H9 (cell line): ENCODE measurements at regions not wholly inside any gene's neighbourhood (a gene's known extent, or its start where the extent isn't known, plus 50 kb on each side); places are given as distances from the start of the nearest gene placed in this dataset.

Experiments used
- DNase-seq: peaks from one replicate; pipeline ENCODE4 v3.0.0-alpha.2; 2017
- H2AFZ ChIP-seq: one replicate; pipeline ENCODE4 v1.6.1; 2013; ENCODE audit warnings: mild to moderate bottlenecking, low read length, control low read depth, moderate library complexity
- H2AK5ac ChIP-seq: 2 replicates; pipeline ENCODE4 v1.6.1; 2013; ENCODE audit warnings: low read length, control low read depth, mixed read lengths; ENCODE audit not compliant: insufficient read length
- H2BK120ac ChIP-seq: one replicate; pipeline ENCODE4 v1.6.1; 2013; ENCODE audit warnings: low read depth, mild to moderate bottlenecking, low read length, control low read depth, inconsistent platforms; ENCODE audit not compliant: poor library complexity, severe bottlenecking
- H2BK12ac ChIP-seq: 2 replicates; pipeline ENCODE4 v1.6.1; 2013; ENCODE audit warnings: low read length, control low read depth, mixed read lengths, low read depth; ENCODE audit not compliant: insufficient read length
- H2BK15ac ChIP-seq: 2 replicates; pipeline ENCODE4 v1.6.1; 2013; ENCODE audit warnings: low read depth, low read length, control low read depth
- H2BK20ac ChIP-seq: one replicate; pipeline ENCODE4 v1.6.1; 2013; ENCODE audit warnings: low read depth, mild to moderate bottlenecking, low read length, control low read depth, inconsistent platforms; ENCODE audit not compliant: poor library complexity, severe bottlenecking
- H2BK5ac ChIP-seq: 2 replicates; pipeline ENCODE4 v1.6.1; 2013; ENCODE audit warnings: low read length, control low read depth, mixed read lengths; ENCODE audit not compliant: insufficient read length
- H3K14ac ChIP-seq: 2 replicates; pipeline ENCODE4 v1.6.1; 2013; ENCODE audit warnings: low read length, control low read depth; ENCODE audit not compliant: insufficient read depth
- H3K18ac ChIP-seq: 2 replicates; pipeline ENCODE4 v1.6.1; 2013; ENCODE audit warnings: low read depth, mild to moderate bottlenecking, mixed read lengths, low read length, control low read depth; ENCODE audit not compliant: insufficient read length
- H3K23ac ChIP-seq: 2 replicates; pipeline ENCODE4 v1.6.1; 2013; ENCODE audit warnings: low read length, control low read depth, mixed read lengths, low read depth; ENCODE audit not compliant: insufficient read length
- H3K23me2 ChIP-seq: 2 replicates; pipeline ENCODE4 v1.6.1; 2013; ENCODE audit warnings: low read depth, mild to moderate bottlenecking, mixed read lengths, low read length, control low read depth; ENCODE audit not compliant: insufficient read length, poor library complexity, severe bottlenecking
- H3K27ac ChIP-seq: 2 replicates; pipeline ENCODE4 v1.5.1; 2013; ENCODE audit warnings: low read length, control low read depth, mixed read lengths, low read depth; ENCODE audit not compliant: insufficient read length
- H3K27me3 ChIP-seq: 2 replicates; pipeline ENCODE4 v1.6.1; 2013; ENCODE audit warnings: low read length, control low read depth, inconsistent platforms; ENCODE audit not compliant: insufficient read depth
- H3K4ac ChIP-seq: 2 replicates; pipeline ENCODE4 v1.6.1; 2013; ENCODE audit warnings: low read depth, mild to moderate bottlenecking, control low read depth, inconsistent platforms, low read length, moderate library complexity
- H3K4me1 ChIP-seq: 2 replicates; pipeline ENCODE4 v1.6.1; 2013; ENCODE audit warnings: low read length, control low read depth, inconsistent platforms; ENCODE audit not compliant: insufficient read depth
- H3K4me2 ChIP-seq: 2 replicates; pipeline ENCODE4 v1.6.1; 2013; ENCODE audit warnings: low read length, control low read depth, mixed read lengths; ENCODE audit not compliant: insufficient read length, insufficient read depth
- H3K56ac ChIP-seq: 2 replicates; pipeline ENCODE4 v1.6.1; 2013; ENCODE audit warnings: low read depth, mild to moderate bottlenecking, mixed read lengths, low read length, control low read depth; ENCODE audit not compliant: insufficient read length
- H3K79me1 ChIP-seq: 2 replicates; pipeline ENCODE4 v1.6.1; 2013; ENCODE audit warnings: low read depth, mild to moderate bottlenecking, moderate library complexity, low read length, control low read depth, inconsistent platforms; ENCODE audit not compliant: insufficient read depth, poor library complexity, severe bottlenecking
- H3K79me2 ChIP-seq: 2 replicates; pipeline ENCODE4 v1.6.1; 2013; ENCODE audit warnings: low read length, control low read depth, inconsistent platforms; ENCODE audit not compliant: insufficient read depth
- H3K9ac ChIP-seq: 2 replicates; pipeline ENCODE4 v1.6.1; 2013; ENCODE audit warnings: low read length, control low read depth, mixed read lengths; ENCODE audit not compliant: insufficient read length; ENCODE audit errors: extremely low read depth
- H3K9me3 ChIP-seq: one replicate; pipeline ENCODE4 v1.6.1; 2013; ENCODE audit warnings: low read depth, low read length, inconsistent platforms; ENCODE audit not compliant: control insufficient read depth
- H3T11ph ChIP-seq: one replicate; pipeline ENCODE4 v1.6.1; 2013; ENCODE audit warnings: mild to moderate bottlenecking, low read length, control low read depth, inconsistent platforms
- H4K20me1 ChIP-seq: one replicate; pipeline ENCODE4 v1.6.1; 2013; ENCODE audit not compliant: control insufficient read depth, insufficient read length, insufficient read depth
- H4K5ac ChIP-seq: 2 replicates; pipeline ENCODE4 v1.6.1; 2013; ENCODE audit warnings: low read depth, mild to moderate bottlenecking, mixed read lengths, low read length, control low read depth; ENCODE audit not compliant: insufficient read length
- H4K8ac ChIP-seq: replicated peaks from 2 replicates; pipeline ENCODE4 v1.6.1; 2013; ENCODE audit warnings: low read length, control low read depth, mixed read lengths, low read depth; ENCODE audit not compliant: insufficient read length
- H4K91ac ChIP-seq: 2 replicates; pipeline ENCODE4 v1.6.1; 2013; ENCODE audit warnings: low read depth, mild to moderate bottlenecking, moderate library complexity, mixed read lengths, low read length, control low read depth; ENCODE audit not compliant: insufficient read length
- H3K27ac Mint-ChIP-seq, 3 experiments: 2 replicates in 2 of 3; 3 replicates in 1 of 3; pipeline ENCODE4 v1.8.0; 2020 to 2021; ENCODE audit warnings: mixed read lengths in 3 of 3, mild to moderate bottlenecking in 1 of 3, moderate library complexity in 1 of 3
- H3K27me3 Mint-ChIP-seq: 2 replicates; pipeline ENCODE4 v1.8.0; 2021; ENCODE audit warnings: low read depth, mild to moderate bottlenecking, moderate library complexity, mixed read lengths
- H3K36me3 Mint-ChIP-seq, 3 experiments: 2 replicates in 2 of 3; 3 replicates in 1 of 3; pipeline ENCODE4 v1.8.0; 2020 to 2021; ENCODE audit warnings: low read depth in 3 of 3, mixed read lengths in 3 of 3; ENCODE audit not compliant: insufficient read depth in 1 of 3
- H3K4me1 Mint-ChIP-seq, 2 experiments: 2 replicates each; pipeline ENCODE4 v1.8.0; 2020; ENCODE audit warnings: mixed read lengths in 2 of 2
- H3K4me3 Mint-ChIP-seq, 2 experiments: 2 replicates in 1 of 2; 3 replicates in 1 of 2; pipeline ENCODE4 v1.8.0; 2020 to 2021; ENCODE audit warnings: mild to moderate bottlenecking in 2 of 2, mixed read lengths in 2 of 2, moderate library complexity in 1 of 2
- H3K9me3 Mint-ChIP-seq, 2 experiments: 2 replicates in 1 of 2; 3 replicates in 1 of 2; pipeline ENCODE4 v1.8.0; 2020; ENCODE audit warnings: mild to moderate bottlenecking in 2 of 2, mixed read lengths in 2 of 2, moderate library complexity in 1 of 2
- CTCF ChIP-seq: fragments of 200-600 bp; sonication (generic); conservative IDR thresholded peaks from 3 replicates; pipeline ENCODE4 v1.8.0; 2021; ENCODE audit warnings: antibody characterized with exemption, mild to moderate bottlenecking
- WGBS: extraction: QIAGEN DNeasy Blood & Tissue Kit; methylation state at CpG from one replicate; pipeline ENCODE4 v1.1.7; 2013; ENCODE audit warnings: missing lambda C conversion rate, low lambda C conversion rate, mixed read lengths; ENCODE audit not compliant: insufficient read length; ENCODE audit errors: extremely low coverage; 5-methylcytosine and 5-hydroxymethylcytosine counted together

- no peak overlapping the region for H3K18ac ChIP-seq
- no peak overlapping the region for H2AK5ac ChIP-seq
- no peak overlapping the region for H3T11ph ChIP-seq
- H3K36me3 Mint-ChIP-seq, result no peaks in the 10 kb centered on the region
- no peaks in the 10 kb centered on the region for H3K27me3 ChIP-seq
- H3K79me1 ChIP-seq, result no peaks in the 10 kb centered on the region
- H3K4me1 ChIP-seq, result no peaks in the 10 kb centered on the region
- H3K23ac ChIP-seq, result no peak overlapping the region
- no peak overlapping the region for H3K56ac ChIP-seq
- H2BK12ac ChIP-seq, result no peak overlapping the region
- H2BK15ac ChIP-seq, result no peak overlapping the region
- no peak for DNase-seq
- no peak overlapping the region for H4K91ac ChIP-seq
- no peaks in the 10 kb centered on the region for H3K9me3 Mint-ChIP-seq
- H2BK5ac ChIP-seq, result no peak overlapping the region
- no peak overlapping the region for H3K4me2 ChIP-seq
- H3K27ac ChIP-seq, result no peak overlapping the region
- no peak overlapping the region for H2AFZ ChIP-seq
- no CpG with 5 or more reads among the region's 2 CpGs for WGBS
- no peaks in the 10 kb centered on the region for H3K9me3 ChIP-seq
- H3K14ac ChIP-seq, result no peak overlapping the region
- no peak overlapping the region for H3K4me3 Mint-ChIP-seq
- H4K8ac ChIP-seq, result no peak overlapping the region
- no peak overlapping the region for H3K9ac ChIP-seq
- H2BK20ac ChIP-seq, result no peak overlapping the region
- no peaks in the 10 kb centered on the region for H3K23me2 ChIP-seq
- no peaks in the 10 kb centered on the region for H4K20me1 ChIP-seq
- no peak overlapping the region for H3K27ac Mint-ChIP-seq
- H2BK120ac ChIP-seq, result no peak overlapping the region
- H3K79me2 ChIP-seq, result no peaks in the 10 kb centered on the region
- no peak for TF ChIP-seq CTCF
- no peaks in the 10 kb centered on the region; the same call in 1 of the 2 replicates for H3K27me3 Mint-ChIP-seq
- H4K5ac ChIP-seq, result no peak overlapping the region
- no peak overlapping the region for H3K4ac ChIP-seq
- no peaks in the 10 kb centered on the region for H3K4me1 Mint-ChIP-seq
Measured at GRCh38 chr7:114761973-114762372, 159.9 kb upstream of the MDFIC start.
